ENCODE measurements at regions not wholly inside any gene's neighbourhood (a gene's known extent, or its start where the extent isn't known, plus 50 kb on each side); places are given as distances from the start of the nearest gene placed in this dataset.

GRCh38 chr3:117524890-117525289 is 815.3 kb downstream of the TUSC7 start:
- H2AFZ ChIP-seq (ENCODE audit: low read length), result no peak overlapping the region
- ATAC-seq, result no peak
- BruUV-seq (replicated peaks), result no TSS peak
- H3K4me3 ChIP-seq (ENCODE audit: low read length), result no peak overlapping the region
- no peaks in the 10 kb centered on the region for H4K20me1 ChIP-seq (ENCODE audit: low read length)
- no peak overlapping the region for H3K4me2 ChIP-seq (ENCODE audit: low read length)
- TF ChIP-seq CTCF (conservative IDR thresholded peaks at IDR 0.05; ENCODE audit: low read depth, low read length), result no peak
- no peak for TF ChIP-seq EZH2 (IDR thresholded peaks at IDR 0.05; ENCODE audit: low read length, unreplicated experiment)
- TF ChIP-seq EZH2phosphoT487 (IDR thresholded peaks at IDR 0.05; ENCODE audit: borderline replicate concordance, low read length), result no peak
- H3K4me1 ChIP-seq (ENCODE audit: insufficient read depth, low read length), result no peaks in the 10 kb centered on the region
- no peaks in the 10 kb centered on the region for H3F3A ChIP-seq (ENCODE audit: low read length, unreplicated experiment)
- CTCF ChIA-PET, result no interaction called here
- H3K9ac ChIP-seq (ENCODE audit: low read length), result no peak overlapping the region
- no peak for DNase-seq
- POLR2A ChIA-PET (ENCODE audit: unreplicated experiment), result interaction anchor here (0.7 kb wide), 1 partner anchor 18 kb away, joined by 6 read pairs; no protein-coding TSS in a partner anchor
- 0 out of 2 replicates have a peak, but pooled peaks cover 5% of the 10 kb centered on the region for H3K9me3 ChIP-seq (ENCODE audit: low read length)
- H3K9me2 ChIP-seq (replicated peaks; ENCODE audit: low read length), result no peaks in the 10 kb centered on the region
- H3K79me2 ChIP-seq (ENCODE audit: low read length), result no peaks in the 10 kb centered on the region
- intact Hi-C loops (cut with micrococcal nuclease), result loop anchor here (5.0 kb wide), 1 partner anchor 508 kb away; no protein-coding TSS in a partner anchor
- H3K36me3 ChIP-seq (ENCODE audit: low read depth, low read length), result no peaks in the 10 kb centered on the region
- no peaks in the 10 kb centered on the region for H3K27me3 ChIP-seq (ENCODE audit: low read length)
- no peak overlapping the region for H3K27ac ChIP-seq (ENCODE audit: low read length)

- ATAC-seq, result no peak
- Histone ChIP-seq H3K36me3 (ENCODE audit: low read depth, low read length) (no peaks in the 10 kb centered on the region), H3K4me1 (ENCODE audit: insufficient read depth, low read length) (no peaks in the 10 kb centered on the region), H3K9ac (ENCODE audit: low read length) (no peak overlapping the region), H3F3A (ENCODE audit: low read length, unreplicated experiment) (no peaks in the 10 kb centered on the region), H3K9me2 (replicated peaks; ENCODE audit: low read length) (no peaks in the 10 kb centered on the region), H3K27ac (ENCODE audit: low read length) (no peak overlapping the region), H4K20me1 (ENCODE audit: low read length) (no peaks in the 10 kb centered on the region), H3K27me3 (ENCODE audit: low read length) (no peaks in the 10 kb centered on the region), H3K9me3 (ENCODE audit: low read length) (0 out of 2 replicates have a peak, but pooled peaks cover 5% of the 10 kb centered on the region), H2AFZ (ENCODE audit: low read length) (no peak overlapping the region), H3K4me3 (ENCODE audit: low read length) (no peak overlapping the region), H3K4me2 (ENCODE audit: low read length) (no peak overlapping the region), H3K79me2 (ENCODE audit: low read length) (no peaks in the 10 kb centered on the region)
- intact Hi-C loops (cut with micrococcal nuclease), result loop anchor here (5.0 kb wide), 1 partner anchor 509 kb away; no protein-coding TSS in a partner anchor
- TF ChIP-seq EZH2phosphoT487 (IDR thresholded peaks at IDR 0.05; ENCODE audit: borderline replicate concordance, low read length) (no peak), EZH2 (IDR thresholded peaks at IDR 0.05; ENCODE audit: low read length, unreplicated experiment) (no peak), CTCF (conservative IDR thresholded peaks at IDR 0.05; ENCODE audit: low read depth, low read length) (peak; percentile 64)
- no TSS peak for BruUV-seq (replicated peaks)
- POLR2A ChIA-PET (ENCODE audit: unreplicated experiment), result no interaction called here
- DNase-seq, result peak; percentile 17
- CTCF ChIA-PET, result no interaction called here
Measured at GRCh38 chr3:117526470-117527079, 817.0 kb downstream of the TUSC7 start.

- Histone ChIP-seq H3K36me3 (ENCODE audit: low read depth, low read length) (no peaks in the 10 kb centered on the region), H3K4me2 (ENCODE audit: low read length) (no peak overlapping the region), H3K4me3 (ENCODE audit: low read length) (no peak overlapping the region), H3F3A (ENCODE audit: low read length, unreplicated experiment) (no peaks in the 10 kb centered on the region), H3K27ac (ENCODE audit: low read length) (no peak overlapping the region), H3K9ac (ENCODE audit: low read length) (no peak overlapping the region), H3K27me3 (ENCODE audit: low read length) (no peaks in the 10 kb centered on the region), H2AFZ (ENCODE audit: low read length) (no peak overlapping the region), H3K9me3 (ENCODE audit: low read length) (0 out of 2 replicates have a peak, but pooled peaks cover 5% of the 10 kb centered on the region), H3K79me2 (ENCODE audit: low read length) (no peaks in the 10 kb centered on the region), H3K9me2 (replicated peaks; ENCODE audit: low read length) (no peaks in the 10 kb centered on the region), H3K4me1 (ENCODE audit: insufficient read depth, low read length) (no peaks in the 10 kb centered on the region), H4K20me1 (ENCODE audit: low read length) (no peaks in the 10 kb centered on the region)
- ATAC-seq, result no peak
- TF ChIP-seq CTCF (conservative IDR thresholded peaks at IDR 0.05; ENCODE audit: low read depth, low read length), result no peak
- TF ChIP-seq EZH2phosphoT487 (IDR thresholded peaks at IDR 0.05; ENCODE audit: borderline replicate concordance, low read length), result no peak
- no peak for TF ChIP-seq EZH2 (IDR thresholded peaks at IDR 0.05; ENCODE audit: low read length, unreplicated experiment)
- POLR2A ChIA-PET (ENCODE audit: unreplicated experiment), result no interaction called here
- intact Hi-C loops (cut with micrococcal nuclease), result loop anchor here (5.0 kb wide), 1 partner anchor 510 kb away; no protein-coding TSS in a partner anchor
- DNase-seq, result no peak
- BruUV-seq (replicated peaks), result no TSS peak
- CTCF ChIA-PET, result no interaction called here
Measured at GRCh38 chr3:117527346-117527745, 817.8 kb downstream of the TUSC7 start.

All from PC-3 (cell line).